HEK293T (cell line): ENCODE measurements at regions not wholly inside any gene's neighbourhood (a gene's known extent, or its start where the extent isn't known, plus 50 kb on each side); places are given as distances from the start of the nearest gene placed in this dataset.

ENCODE experiments used
- BHLHE40 ChIP-seq: fragments of 450-650 bp; IDR thresholded peaks from 2 replicates; pipeline ENCODE4 v1.6.1; 2016; ENCODE audit warnings: mild to moderate bottlenecking, moderate library complexity, borderline replicate concordance
- ELF4 ChIP-seq: fragments of 450-650 bp; IDR thresholded peaks from 2 replicates; pipeline ENCODE4 v1.6.1; 2017; ENCODE audit warnings: antibody characterized with exemption
- FOXA1 ChIP-seq: fragments of 450-650 bp; IDR thresholded peaks from 2 replicates; pipeline ENCODE4 v1.6.1; 2016; ENCODE audit warnings: mild to moderate bottlenecking
- NFRKB ChIP-seq: fragments of 450-650 bp; IDR thresholded peaks from 2 replicates; pipeline ENCODE4 v1.6.1; 2016; ENCODE audit warnings: mild to moderate bottlenecking, moderate library complexity
- PKNOX1 ChIP-seq: fragments of 450-650 bp; IDR thresholded peaks from 2 replicates; pipeline ENCODE4 v1.6.1; 2016
- SP1 ChIP-seq: fragments of 450-650 bp; IDR thresholded peaks from 2 replicates; pipeline ENCODE4 v1.6.1; 2017
- SUZ12 ChIP-seq: fragments of 450-650 bp; IDR thresholded peaks from 2 replicates; pipeline ENCODE4 v1.6.1; 2016; ENCODE audit warnings: mild to moderate bottlenecking
- ZNF384 ChIP-seq: fragments of 450-650 bp; IDR thresholded peaks from 2 replicates; pipeline ENCODE4 v1.6.1; 2016

GRCh38 chr14:34355584-34356263 is 106.3 kb downstream of the SPTSSA start:
- TF ChIP-seq ELF4 (no peak), PKNOX1 (no peak), SP1 (no peak), ZNF384 (no peak), FOXA1 (no peak), NFRKB (no peak), SUZ12 (no peak), BHLHE40 (no peak)
